ENCODE measurements at regions not wholly inside any gene's neighbourhood (a gene's known extent, or its start where the extent isn't known, plus 50 kb on each side); places are given as distances from the start of the nearest gene placed in this dataset.

DNA sequence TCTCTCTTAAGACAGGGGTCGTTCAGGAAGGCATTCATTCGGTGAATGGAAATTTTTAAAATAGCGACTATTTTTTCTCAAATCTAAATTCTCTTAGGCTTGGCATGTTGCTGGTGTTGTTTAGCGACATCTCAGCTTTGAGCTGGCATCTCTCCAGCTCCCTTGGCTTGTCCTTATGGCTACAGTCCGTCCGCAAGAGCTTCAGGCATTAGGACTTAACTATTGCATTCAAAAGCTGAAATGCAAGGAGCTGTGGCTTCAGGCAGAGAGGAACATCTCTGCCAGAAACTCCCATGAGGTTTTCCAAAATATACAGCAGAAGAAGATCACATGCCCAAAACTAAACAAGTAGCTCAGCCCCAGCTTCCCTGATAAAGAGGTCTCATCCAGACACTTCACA is 578.5 kb downstream of the EFNB2 start:
- Histone ChIP-seq H2BK12ac (ENCODE audit: low read depth, low read length) (no peak overlapping the region), H4K5ac (ENCODE audit: insufficient read length, low read depth, low read length) (no peak overlapping the region), H4K20me1 (replicated peaks in 1 of 2; ENCODE audit: control insufficient read depth in 1 of 2, insufficient read depth in 2 of 2, low read length in 2 of 2) (no peaks in the 10 kb centered on the region), H4K8ac (ENCODE audit: extremely low read depth, insufficient read depth, low read length) (no peak overlapping the region), H3K4me3 (ENCODE audit: extremely low read depth in 1 of 4, insufficient read depth in 2 of 4, low read depth in 3 of 4, low read length in 4 of 4) (no peak overlapping the region), H3K18ac (ENCODE audit: extremely low read depth, low read length) (no peak overlapping the region), H2BK5ac (ENCODE audit: low read depth, low read length) (no peak overlapping the region), H3K79me2 (ENCODE audit: control insufficient read depth in 1 of 2, insufficient read depth in 2 of 2, low read length in 2 of 2) (no peaks in the 10 kb centered on the region), H3K4me1 (replicated peaks in 1 of 4; ENCODE audit: control insufficient read depth in 3 of 4, insufficient read depth in 4 of 4, low read length in 3 of 4) (peaks cover 0 to 3% (median 0%) of the 10 kb centered on the region in 4 experiments; a peak in 1 of 7 replicates), H3K79me1 (ENCODE audit: low read depth, low read length) (no peaks in the 10 kb centered on the region), H3K23ac (ENCODE audit: insufficient read length) (no peak overlapping the region), H3K4ac (replicated peaks; ENCODE audit: insufficient read length, low read depth, low read length) (no peak overlapping the region), H2BK120ac (replicated peaks; ENCODE audit: low read depth, low read length) (no peak overlapping the region), H2BK15ac (ENCODE audit: low read length) (no peak overlapping the region), H2AFZ (ENCODE audit: low read length) (no peak overlapping the region), H3K27ac (ENCODE audit: low read depth, low read length) (no peak overlapping the region), H3K9ac (replicated peaks in 1 of 4; ENCODE audit: extremely low read depth in 1 of 4, low read depth in 3 of 4, low read length in 3 of 4) (no peak overlapping the region), H3K23me2 (ENCODE audit: low read depth, low read length) (no peaks in the 10 kb centered on the region), H3K9me3 (ENCODE audit: insufficient read depth in 2 of 2, low read depth in 1 of 2, low read length in 1 of 2) (no peaks in the 10 kb centered on the region), H4K91ac (replicated peaks; ENCODE audit: insufficient read length, low read length) (no peak overlapping the region), H3K27me3 (replicated peaks in 1 of 4; ENCODE audit: control insufficient read depth in 3 of 4, extremely low read depth in 1 of 4, insufficient read depth in 3 of 4, low read length in 3 of 4) (peaks cover 0 to 1% (median 0%) of the 10 kb centered on the region in 4 experiments; a peak in 1 of 7 replicates), H2BK20ac (ENCODE audit: low read length) (no peak overlapping the region), H2AK5ac (ENCODE audit: low read depth, low read length) (no peak overlapping the region), H3K4me2 (ENCODE audit: insufficient read depth in 1 of 2, low read depth in 2 of 2, low read length in 2 of 2) (no peak overlapping the region), H3K56ac (replicated peaks; ENCODE audit: insufficient read length, low read depth, low read length) (no peak overlapping the region), H3K14ac (ENCODE audit: insufficient read length) (no peak overlapping the region), H3K36me3 (ENCODE audit: control insufficient read depth in 2 of 4, insufficient read depth in 4 of 4, low read length in 3 of 4) (no peaks in the 10 kb centered on the region)
- WGBS, 2 experiments (ENCODE audit: extremely low coverage in 1 of 2, insufficient coverage in 1 of 2, insufficient read length in 1 of 2, insufficient replicate concordance in 2 of 2, low coverage in 1 of 2, low lambda C conversion rate in 2 of 2, missing lambda C conversion rate in 1 of 2): 86% methylated on average over 6 of the region's 6 CpGs; no CpG with 5 or more reads in 1 of the 2 experiments
- FAIRE-seq (no peak), DNase-seq (ENCODE audit: low read depth in 1 of 2, low spot score in 2 of 2) (no peak)
- ChIA-PET CTCF (ENCODE audit: partially characterized antibody) (interaction anchor here (1.2 kb wide), 1 partner anchor 26 kb away, joined by 3 read pairs; no protein-coding TSS in a partner anchor), POLR2A (ENCODE audit: partially characterized antibody) (no interaction called here)
- no peak for TF ChIP-seq POLR2A (IDR thresholded peaks at IDR 0.05; ENCODE audit: control extremely low read depth in 1 of 2, low read depth in 2 of 2, low read length in 2 of 2)
- TF ChIP-seq YY1 (IDR thresholded peaks at IDR 0.05; ENCODE audit: low read depth, low read length): no peak
- no peak for TF ChIP-seq KDM4A (IDR thresholded peaks at IDR 0.05; ENCODE audit: low read depth, low read length, severe bottlenecking)
- no peak for TF ChIP-seq SUZ12 (IDR thresholded peaks at IDR 0.05; ENCODE audit: low read length)
- TF ChIP-seq EZH2 (IDR thresholded peaks at IDR 0.05; ENCODE audit: low read depth, low read length, severe bottlenecking): no peak
- TF ChIP-seq, protein P1, sequence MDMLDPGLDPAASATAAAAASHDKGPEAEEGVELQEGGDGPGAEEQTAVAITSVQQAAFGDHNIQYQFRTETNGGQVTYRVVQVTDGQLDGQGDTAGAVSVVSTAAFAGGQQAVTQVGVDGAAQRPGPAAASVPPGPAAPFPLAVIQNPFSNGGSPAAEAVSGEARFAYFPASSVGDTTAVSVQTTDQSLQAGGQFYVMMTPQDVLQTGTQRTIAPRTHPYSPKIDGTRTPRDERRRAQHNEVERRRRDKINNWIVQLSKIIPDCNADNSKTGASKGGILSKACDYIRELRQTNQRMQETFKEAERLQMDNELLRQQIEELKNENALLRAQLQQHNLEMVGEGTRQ (IDR thresholded peaks at IDR 0.05; ENCODE audit: low read length): no peak
